ENCODE measurements at regions not wholly inside any gene's neighbourhood (a gene's known extent, or its start where the extent isn't known, plus 50 kb on each side); places are given as distances from the start of the nearest gene placed in this dataset.
"Not testable (repeated sequence)": the region's sequence is repeated elsewhere in the genome, so short reads cannot be mapped to it uniquely, and the experiment has no call there.

GRCh38 chr4:26223155-26223554, 97.7 kb upstream of the RBPJ start:
- FAIRE-seq (no peak), DNase-seq (ENCODE audit: low spot score in 2 of 2) (no peak)

- no peak for DNase-seq (ENCODE audit: low spot score in 2 of 2)
These were observed 94.0 kb upstream of the RBPJ start for GRCh38 chr4:26226629-26227376.

GRCh38 chr4:26227601-26228229, 93.1 kb upstream of the RBPJ start:
- DNase-seq (ENCODE audit: low spot score in 2 of 2), result no peak
- no peak for FAIRE-seq

More at GRCh38 chr4:26226629-26227376, 94.0 kb upstream of the RBPJ start:
- FAIRE-seq, result no peak

GRCh38 chr4:26228883-26229282, 91.9 kb upstream of the RBPJ start:
- DNase-seq (ENCODE audit: low spot score in 2 of 2) (no peak), FAIRE-seq (no peak)

- DNase-seq (ENCODE audit: low spot score in 2 of 2) (no peak), FAIRE-seq (no peak)
These were observed 90.8 kb upstream of the RBPJ start for GRCh38 chr4:26229974-26230373.

- FAIRE-seq (no peak), DNase-seq (ENCODE audit: low spot score in 2 of 2) (no peak)
These were observed 87.5 kb upstream of the RBPJ start for GRCh38 chr4:26233350-26233749.

GRCh38 chr4:26235500-26235899, 85.3 kb upstream of the RBPJ start:
- FAIRE-seq, result no peak
- no peak for DNase-seq (ENCODE audit: low spot score in 2 of 2)

- FAIRE-seq, result no peak
- no peak for DNase-seq (ENCODE audit: low spot score in 2 of 2)
These were observed 82.9 kb upstream of the RBPJ start for GRCh38 chr4:26237916-26238315.

GRCh38 chr4:26238426-26238777, 82.4 kb upstream of the RBPJ start:
- FAIRE-seq (no peak), DNase-seq (ENCODE audit: low spot score in 2 of 2) (no peak)

- DNase-seq (ENCODE audit: low spot score in 2 of 2) (peak; percentile 17 to 22), FAIRE-seq (peak; percentile 56)
These were observed 81.8 kb upstream of the RBPJ start for GRCh38 chr4:26238778-26239679.

GRCh38 chr4:26239801-26240200, 81.0 kb upstream of the RBPJ start:
- DNase-seq (ENCODE audit: low spot score in 2 of 2) (no peak), FAIRE-seq (no peak)

GRCh38 chr4:26241179-26241578, 79.6 kb upstream of the RBPJ start:
- DNase-seq (ENCODE audit: low spot score in 2 of 2), result no peak
- FAIRE-seq, result no peak

- no peak for FAIRE-seq
These were observed 78.4 kb upstream of the RBPJ start for GRCh38 chr4:26242451-26242850.

GRCh38 chr4:26244138-26244537, 76.7 kb upstream of the RBPJ start:
- DNase-seq (ENCODE audit: low spot score in 2 of 2), result not testable (repeated sequence)
- peak; percentile 89 for FAIRE-seq

More at GRCh38 chr4:26242451-26242850, 78.4 kb upstream of the RBPJ start:
- no peak for DNase-seq (ENCODE audit: low spot score in 2 of 2)

- no peak for DNase-seq (ENCODE audit: low spot score in 2 of 2)
- FAIRE-seq, result no peak
These were observed 72.2 kb upstream of the RBPJ start for GRCh38 chr4:26248647-26249046.

- FAIRE-seq, result no peak
These were observed 68.3 kb upstream of the RBPJ start for GRCh38 chr4:26252349-26253025.

GRCh38 chr4:26253968-26254367, 66.8 kb upstream of the RBPJ start:
- FAIRE-seq (no peak), DNase-seq (ENCODE audit: low spot score in 2 of 2) (no peak)

More at GRCh38 chr4:26252349-26253025, 68.3 kb upstream of the RBPJ start:
- DNase-seq (ENCODE audit: low spot score in 2 of 2), result no peak

- FAIRE-seq (no peak), DNase-seq (ENCODE audit: low spot score in 2 of 2) (no peak)
These were observed 64.8 kb upstream of the RBPJ start for GRCh38 chr4:26255989-26256388.

GRCh38 chr4:26257444-26257843, 63.4 kb upstream of the RBPJ start:
- not testable (repeated sequence) for FAIRE-seq; DNase-seq (ENCODE audit: low spot score in 2 of 2)

GRCh38 chr4:26257850-26258249, 63.0 kb upstream of the RBPJ start:
- FAIRE-seq, result no peak
- no peak for DNase-seq (ENCODE audit: low spot score in 2 of 2)

- FAIRE-seq, result no peak
These were observed 60.2 kb upstream of the RBPJ start for GRCh38 chr4:26260571-26260970.

More at GRCh38 chr4:26260571-26260970, 60.2 kb upstream of the RBPJ start:
- no peak for DNase-seq (ENCODE audit: low spot score in 2 of 2)
